IMR-90 (cell line): ENCODE measurements at regions not wholly inside any gene's neighbourhood (a gene's known extent, or its start where the extent isn't known, plus 50 kb on each side); places are given as distances from the start of the nearest gene placed in this dataset.

ENCODE experiments used
- ATAC-seq: fragments of 200-7000 bp; cut with Tn5 transposase; 2 replicates; pipeline ENCODE4 v1.9.1; 2020; ENCODE audit warnings: low read depth, mild to moderate bottlenecking, moderate library complexity
- BruUV-seq: library from RNA; stranded (reverse); fragments of 400-500 nt; replicated peaks from 2 replicates; lab custom pipeline; 2021; lab: Mats Ljungman, UMichigan
- CTCF ChIA-PET: fragments of 300-600 bp; formaldehyde crosslinking; extraction: SDS; loops from one replicate; lab custom pipeline; 2021; ENCODE audit warnings: antibody characterized with exemption; lab: Yijun Ruan, JAX
- POLR2A ChIA-PET: fragments of 300-600 bp; sonication (Branson Sonifier 250); formaldehyde crosslinking; loops from one replicate; lab custom pipeline; 2022; ENCODE audit warnings: antibody characterized with exemption; ENCODE audit not compliant: unreplicated experiment; lab: Charles Lee
- DNase-seq: peaks from one replicate; pipeline ENCODE4 v3.0.0; 2013
- H2AFZ ChIP-seq: replicated peaks from 2 replicates; pipeline ENCODE3; 2013; ENCODE audit warnings: low read length, mild to moderate bottlenecking; ENCODE audit not compliant: poor library complexity
- H2AK5ac ChIP-seq: 2 replicates; pipeline ENCODE4 v1.6.1; 2013; ENCODE audit warnings: low read depth, low read length, inconsistent platforms
- H2AK9ac ChIP-seq: replicated peaks from 2 replicates; pipeline ENCODE3; 2013; ENCODE audit warnings: mild to moderate bottlenecking, low read depth, low read length, moderate library complexity; ENCODE audit not compliant: poor library complexity
- H2BK120ac ChIP-seq: 2 replicates; pipeline ENCODE4 v1.6.1; 2013; ENCODE audit warnings: low read depth, low read length, inconsistent platforms
- H2BK15ac ChIP-seq: 3 replicates; pipeline ENCODE4 v1.6.1; 2013; ENCODE audit warnings: low read depth, low read length, inconsistent platforms
- H2BK20ac ChIP-seq: 2 replicates; pipeline ENCODE4 v1.6.1; 2013; ENCODE audit warnings: low read depth, mild to moderate bottlenecking, inconsistent platforms, low read length, moderate library complexity
- H2BK5ac ChIP-seq: 2 replicates; pipeline ENCODE4 v1.6.1; 2013; ENCODE audit warnings: mild to moderate bottlenecking, low read depth, low read length, inconsistent platforms; ENCODE audit not compliant: poor library complexity, severe bottlenecking
- H3K14ac ChIP-seq: replicated peaks from 2 replicates; pipeline ENCODE4 v1.6.1; 2013; ENCODE audit warnings: low read depth, low read length, inconsistent platforms
- H3K18ac ChIP-seq: 2 replicates; pipeline ENCODE4 v1.6.1; 2013; ENCODE audit warnings: low read depth, low read length, control low read depth
- H3K23ac ChIP-seq: 2 replicates; pipeline ENCODE4 v1.6.1; 2013; ENCODE audit warnings: low read depth, low read length, inconsistent platforms
- H3K27ac ChIP-seq: 2 replicates; pipeline ENCODE4 v1.5.1; 2013; ENCODE audit warnings: mild to moderate bottlenecking, control low read depth, low read length; ENCODE audit not compliant: insufficient read depth
- H3K27me3 ChIP-seq: 2 replicates; pipeline ENCODE4 v1.6.1; 2013; ENCODE audit warnings: low read length; ENCODE audit not compliant: control insufficient read depth, insufficient read depth
- H3K36me3 ChIP-seq: 2 replicates; pipeline ENCODE4 v1.6.1; 2013; ENCODE audit warnings: low read length, mixed read lengths; ENCODE audit not compliant: control insufficient read depth, insufficient read depth
- H3K4ac ChIP-seq: 2 replicates; pipeline ENCODE4 v1.6.1; 2013; ENCODE audit warnings: low read depth, low read length, inconsistent platforms
- H3K4me1 ChIP-seq: 2 replicates; pipeline ENCODE4 v1.6.1; 2013; ENCODE audit warnings: low read length, mixed read lengths; ENCODE audit not compliant: control insufficient read depth, insufficient read depth
- H3K4me2 ChIP-seq: 2 replicates; pipeline ENCODE4 v1.6.1; 2013; ENCODE audit warnings: low read depth, mild to moderate bottlenecking, control low read depth, low read length, moderate library complexity
- H3K4me3 ChIP-seq: 2 replicates; pipeline ENCODE4 v1.5.1; 2013; ENCODE audit warnings: low read depth, mild to moderate bottlenecking, control low read depth, low read length, moderate library complexity; ENCODE audit not compliant: insufficient read depth
- H3K56ac ChIP-seq: 2 replicates; pipeline ENCODE4 v1.6.1; 2013; ENCODE audit warnings: low read length, inconsistent platforms; ENCODE audit not compliant: insufficient read depth; ENCODE audit errors: extremely low read depth
- H3K79me1 ChIP-seq, 2 experiments: 2 replicates each; pipeline ENCODE4 v1.6.1; 2013; ENCODE audit warnings: low read length in 2 of 2, inconsistent platforms in 1 of 2, low read depth in 1 of 2
- H3K9ac ChIP-seq: 2 replicates; pipeline ENCODE4 v1.6.1; 2013; ENCODE audit warnings: low read depth, low read length, control low read depth
- H3K9me1 ChIP-seq: 2 replicates; pipeline ENCODE4 v1.6.1; 2013; ENCODE audit warnings: low read length, inconsistent platforms; ENCODE audit not compliant: insufficient read depth
- H3K9me3 ChIP-seq: 2 replicates; pipeline ENCODE4 v1.6.1; 2013; ENCODE audit warnings: low read length; ENCODE audit not compliant: control insufficient read depth, insufficient read depth
- H4K20me1 ChIP-seq: 2 replicates; pipeline ENCODE4 v1.6.1; 2013; ENCODE audit warnings: low read length, inconsistent platforms; ENCODE audit not compliant: insufficient read depth
- H4K5ac ChIP-seq: 2 replicates; pipeline ENCODE4 v1.6.1; 2013; ENCODE audit warnings: mild to moderate bottlenecking, low read depth, low read length, control low read depth
- H4K8ac ChIP-seq, 2 experiments: 2 replicates each; pipeline ENCODE4 v1.6.1; 2013; ENCODE audit warnings: low read depth in 2 of 2, low read length in 2 of 2, control low read depth in 1 of 2, inconsistent platforms in 1 of 2
- H4K91ac ChIP-seq: 2 replicates; pipeline ENCODE4 v1.6.1; 2013; ENCODE audit warnings: low read depth, low read length, inconsistent platforms; ENCODE audit not compliant: insufficient read depth
- RCOR1 ChIP-seq: IDR thresholded peaks from 2 replicates; pipeline ENCODE4 v1.6.1; 2012; ENCODE audit warnings: mild to moderate bottlenecking, low read length, improper control_type of control experiment; ENCODE audit not compliant: insufficient replicate concordance
- WGBS, 2 experiments: methylation state at CpG; one replicate each; pipeline versions ENCODE4 v1.1.5 to v1.1.7; 2013; ENCODE audit warnings: missing lambda C conversion rate in 2 of 2; ENCODE audit not compliant: insufficient read length in 1 of 2; ENCODE audit errors: extremely low coverage in 2 of 2; 5-methylcytosine and 5-hydroxymethylcytosine counted together
- dilution Hi-C: fragments of 300-500 bp; cut with HindIII; formaldehyde crosslinking; loops from one replicate; pipeline ENCODE4 v1.14.3; 2018; ENCODE audit warnings: low sequenced_read_pairs; ENCODE audit not compliant: unreplicated experiment
- in situ Hi-C: fragments of 300-500 bp; cut with MboI; formaldehyde crosslinking; loops from 3 replicates; pipeline ENCODE4 v1.14.3; 2019; ENCODE audit warnings: low sequenced_read_pairs, inconsistent platforms, mixed read lengths
- intact Hi-C: fragments of 100-400 bp; cut with micrococcal nuclease; formaldehyde crosslinking; loops from 2 replicates; pipeline ENCODE4 v1.10.0; 2022
- TF ChIP-seq, protein P1 (sequence below): fragments of 150-350 bp; IDR thresholded peaks from 2 replicates; pipeline ENCODE4 v1.6.1; 2016; ENCODE audit warnings: low read depth, mild to moderate bottlenecking, low read length, moderate library complexity, borderline replicate concordance

DNA sequence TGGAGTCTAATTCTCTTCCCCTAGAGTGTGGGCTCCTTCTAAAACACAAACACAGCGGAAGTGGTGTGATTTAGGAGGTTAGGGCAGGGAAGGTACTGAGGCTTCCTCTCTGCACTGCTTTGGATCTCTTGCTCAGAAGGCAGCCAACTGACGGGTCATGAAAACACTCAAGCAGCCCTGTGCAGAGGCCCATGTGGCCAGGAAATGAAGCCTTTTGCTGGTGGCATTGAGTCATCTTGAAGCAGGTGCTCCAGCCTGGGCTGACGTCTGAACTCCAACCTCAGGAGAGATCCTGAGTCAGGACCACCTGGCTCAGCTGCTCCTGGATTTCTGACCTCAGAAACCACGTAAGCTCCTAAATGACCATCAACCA, 72.9 kb downstream of the MRM1 start:
- TF ChIP-seq, protein P1, sequence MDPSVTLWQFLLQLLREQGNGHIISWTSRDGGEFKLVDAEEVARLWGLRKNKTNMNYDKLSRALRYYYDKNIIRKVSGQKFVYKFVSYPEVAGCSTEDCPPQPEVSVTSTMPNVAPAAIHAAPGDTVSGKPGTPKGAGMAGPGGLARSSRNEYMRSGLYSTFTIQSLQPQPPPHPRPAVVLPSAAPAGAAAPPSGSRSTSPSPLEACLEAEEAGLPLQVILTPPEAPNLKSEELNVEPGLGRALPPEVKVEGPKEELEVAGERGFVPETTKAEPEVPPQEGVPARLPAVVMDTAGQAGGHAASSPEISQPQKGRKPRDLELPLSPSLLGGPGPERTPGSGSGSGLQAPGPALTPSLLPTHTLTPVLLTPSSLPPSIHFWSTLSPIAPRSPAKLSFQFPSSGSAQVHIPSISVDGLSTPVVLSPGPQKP: no peak
- no peak for TF ChIP-seq RCOR1
- Histone ChIP-seq H3K4me3 (no peak overlapping the region), H3K79me1 (no peaks in the 10 kb centered on the region), H3K9ac (no peak overlapping the region), H3K4ac (no peak overlapping the region), H2AK9ac (no peak overlapping the region), H2AK5ac (no peak overlapping the region), H2BK5ac (no peak overlapping the region), H3K23ac (no peak overlapping the region), H3K36me3 (no peaks in the 10 kb centered on the region), H4K5ac (no peak overlapping the region), H3K27ac (no peak overlapping the region), H3K9me1 (no peaks in the 10 kb centered on the region), H3K14ac (no peak overlapping the region), H4K20me1 (no peaks in the 10 kb centered on the region), H2BK15ac (no peak overlapping the region), H3K56ac (no peak overlapping the region), H3K4me2 (no peak overlapping the region), H4K8ac (no peak overlapping the region), H3K9me3 (no peaks in the 10 kb centered on the region), H3K4me1 (no peaks in the 10 kb centered on the region), H3K18ac (no peak overlapping the region), H2BK20ac (no peak overlapping the region), H3K27me3 (peaks cover 22% of the 10 kb centered on the region), H2AFZ (no peak overlapping the region), H2BK120ac (no peak overlapping the region), H4K91ac (no peak overlapping the region)
- ChIA-PET CTCF (no interaction called here), POLR2A (no interaction called here)
- in situ Hi-C loops (no loop called here), intact Hi-C loops (no loop called here), dilution Hi-C loops (no loop called here)
- WGBS, 2 experiments: 40% methylated on average over 1 of the region's 4 CpGs; no CpG with 5 or more reads in 1 of the 2 experiments
- ATAC-seq (no peak), DNase-seq (no peak)
- no TSS peak for BruUV-seq
